ENCODE measurements at regions not wholly inside any gene's neighbourhood (a gene's known extent, or its start where the extent isn't known, plus 50 kb on each side); places are given as distances from the start of the nearest gene placed in this dataset.
A peak's percentile ranks its signal among the peaks of the same experiment; 100 is the strongest.

GRCh38 chr2:42108852-42109251, 60.3 kb upstream of the EML4 start:
- TF ChIP-seq CTCF (IDR thresholded peaks at IDR 0.05) = no peak
- no peaks in the 10 kb centered on the region for H3K9me3 ChIP-seq
- no peak overlapping the region for H3K4me3 ChIP-seq
- intact Hi-C loops (cut with DNase I) = no loop called here
- H3K36me3 ChIP-seq = no peaks in the 10 kb centered on the region
- H3K27ac ChIP-seq = no peak overlapping the region
- DNase-seq (ENCODE audit: low spot score in 2 of 2) = peak in 1 of 2 donors; percentile 18
- peaks cover 0 to 13% of the 10 kb centered on the region in 2 donors for H3K4me1 ChIP-seq
- no peaks in the 10 kb centered on the region for H3K27me3 ChIP-seq

DNA sequence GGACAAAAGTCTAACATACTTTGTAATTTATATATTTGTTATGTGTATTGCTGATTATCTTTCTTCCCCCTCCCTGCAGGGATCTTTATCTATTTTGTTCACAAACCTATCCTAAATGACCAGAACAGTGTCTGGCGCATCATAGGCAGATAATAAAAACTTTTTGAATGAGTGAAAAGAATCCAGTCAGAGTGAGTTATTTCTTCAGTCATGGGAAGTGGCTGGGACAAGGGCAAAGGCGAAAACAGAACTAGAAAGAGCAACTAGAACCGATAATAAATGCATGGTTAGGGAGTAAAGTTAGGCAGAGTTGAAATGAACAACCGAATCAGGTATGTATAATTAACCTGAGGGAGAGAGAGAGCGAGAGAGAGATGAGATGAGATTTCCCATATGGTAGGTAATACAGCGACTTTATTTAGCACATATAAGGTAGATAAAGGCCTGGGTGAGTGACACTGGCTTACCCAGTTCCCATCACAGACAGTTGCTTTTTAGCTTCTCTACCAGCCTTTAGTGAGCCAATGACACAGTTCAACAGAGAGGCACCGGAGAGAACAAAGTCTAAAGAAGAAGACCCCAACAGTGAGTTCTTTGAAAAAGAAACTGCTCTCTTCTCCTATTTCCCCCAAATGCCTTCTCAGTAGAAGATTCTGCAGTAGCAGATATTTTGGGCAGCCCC, 59.1 kb upstream of the EML4 start:
- H3K36me3 ChIP-seq = no peaks in the 10 kb centered on the region
- intact Hi-C loops (cut with DNase I) = no loop called here
- no peaks in the 10 kb centered on the region for H3K27me3 ChIP-seq
- no peak for TF ChIP-seq CTCF (IDR thresholded peaks at IDR 0.05)
- no peak overlapping the region for H3K27ac ChIP-seq
- DNase-seq (ENCODE audit: low spot score in 2 of 2) = no peak
- H3K9me3 ChIP-seq = no peaks in the 10 kb centered on the region
- H3K4me1 ChIP-seq = peaks cover 0 to 13% of the 10 kb centered on the region in 2 donors
- no peak overlapping the region for H3K4me3 ChIP-seq

- Histone ChIP-seq H3K4me1 (peaks cover 0 to 13% of the 10 kb centered on the region in 2 donors), H3K36me3 (no peaks in the 10 kb centered on the region), H3K4me3 (no peak overlapping the region), H3K27ac (no peak overlapping the region), H3K9me3 (no peaks in the 10 kb centered on the region), H3K27me3 (no peaks in the 10 kb centered on the region)
- intact Hi-C loops (cut with DNase I) = no loop called here
- TF ChIP-seq CTCF (IDR thresholded peaks at IDR 0.05) = no peak
- DNase-seq (ENCODE audit: low spot score in 2 of 2) = peak in 1 of 2 donors; percentile 69
Measured at GRCh38 chr2:42110641-42111322, 58.4 kb upstream of the EML4 start.

- intact Hi-C loops (cut with DNase I) = no loop called here
- no peak for DNase-seq (ENCODE audit: low spot score in 2 of 2)
- no peak overlapping the region for H3K27ac ChIP-seq
- no peaks in the 10 kb centered on the region for H3K27me3 ChIP-seq
- no peak overlapping the region for H3K4me3 ChIP-seq
- no peaks in the 10 kb centered on the region for H3K9me3 ChIP-seq
- TF ChIP-seq CTCF (IDR thresholded peaks at IDR 0.05) = no peak
- no peaks in the 10 kb centered on the region for H3K36me3 ChIP-seq
- peaks cover 0 to 22% of the 10 kb centered on the region in 2 donors for H3K4me1 ChIP-seq
Measured at GRCh38 chr2:42112418-42112817, 56.7 kb upstream of the EML4 start.

DNA sequence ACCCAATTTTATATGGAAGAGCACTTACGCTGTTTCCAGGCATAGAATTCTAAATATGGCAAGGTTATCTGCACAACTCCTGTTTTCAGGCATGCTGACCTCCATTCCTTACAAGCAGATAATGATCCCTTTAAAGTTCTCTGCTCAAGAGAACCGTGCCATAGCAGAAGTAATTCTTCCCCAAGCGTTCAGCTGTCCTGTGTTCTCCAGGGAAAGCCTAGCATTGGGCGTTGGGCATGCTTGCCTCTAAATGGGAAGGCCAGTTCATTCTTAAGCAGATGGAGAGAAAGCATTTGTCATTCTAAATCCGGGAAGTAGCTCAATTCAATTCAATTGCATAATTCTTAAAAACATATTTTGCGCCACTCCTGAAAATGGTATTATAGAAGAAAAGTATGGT, 55.7 kb upstream of the EML4 start:
- Histone ChIP-seq H3K4me3 (no peak overlapping the region), H3K4me1 (peaks cover 0 to 30% of the 10 kb centered on the region in 2 donors), H3K27me3 (no peaks in the 10 kb centered on the region), H3K36me3 (no peaks in the 10 kb centered on the region), H3K9me3 (no peaks in the 10 kb centered on the region), H3K27ac (no peak overlapping the region)
- peak in 1 of 2 donors; percentile 31 for DNase-seq (ENCODE audit: low spot score in 2 of 2)
- no peak for TF ChIP-seq CTCF (IDR thresholded peaks at IDR 0.05)
- intact Hi-C loops (cut with DNase I) = no loop called here
